GM18907 (cell line): ENCODE measurements at regions not wholly inside any gene's neighbourhood (a gene's known extent, or its start where the extent isn't known, plus 50 kb on each side); places are given as distances from the start of the nearest gene placed in this dataset.
"Not testable (repeated sequence)": the region's sequence is repeated elsewhere in the genome, so short reads cannot be mapped to it uniquely, and the experiment has no call there.

ENCODE experiments used
- ATAC-seq: cut with Tn5 transposase; IDR thresholded peaks from one replicate; pipeline ENCODE4 v1.9.1; 2021; ENCODE audit warnings: mild to moderate bottlenecking, moderate library complexity; ENCODE audit not compliant: unreplicated experiment

- no peak for ATAC-seq
Measured at GRCh38 chr5:163108351-163108750, 329.0 kb upstream of the CCNG1 start.

- no peak for ATAC-seq
Measured at GRCh38 chr5:163115011-163115410, 322.4 kb upstream of the CCNG1 start.

GRCh38 chr5:163116618-163117017, 320.8 kb upstream of the CCNG1 start:
- not testable (repeated sequence) for ATAC-seq

GRCh38 chr5:163134061-163134460, 303.3 kb upstream of the CCNG1 start:
- no peak for ATAC-seq

GRCh38 chr5:163135849-163136248, 301.5 kb upstream of the CCNG1 start:
- ATAC-seq, result no peak

DNA sequence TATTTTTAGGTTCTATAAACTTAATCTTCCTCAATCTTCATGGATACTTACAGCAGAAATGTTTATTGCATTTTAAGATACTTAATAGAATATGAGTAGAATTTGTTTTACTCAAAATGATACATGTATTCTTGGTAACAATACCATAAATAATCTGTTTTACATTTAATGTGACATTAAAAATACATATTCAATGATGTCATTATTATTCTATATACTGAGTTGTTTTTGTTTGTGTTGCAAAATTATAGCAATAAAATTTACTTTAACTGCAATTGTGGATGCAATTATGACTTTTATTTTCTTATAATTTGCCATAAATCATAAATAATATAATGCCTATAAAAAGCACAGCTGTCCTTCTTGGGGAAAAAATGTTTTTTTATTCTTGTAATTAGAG, 275.9 kb upstream of the CCNG1 start:
- no peak for ATAC-seq

DNA sequence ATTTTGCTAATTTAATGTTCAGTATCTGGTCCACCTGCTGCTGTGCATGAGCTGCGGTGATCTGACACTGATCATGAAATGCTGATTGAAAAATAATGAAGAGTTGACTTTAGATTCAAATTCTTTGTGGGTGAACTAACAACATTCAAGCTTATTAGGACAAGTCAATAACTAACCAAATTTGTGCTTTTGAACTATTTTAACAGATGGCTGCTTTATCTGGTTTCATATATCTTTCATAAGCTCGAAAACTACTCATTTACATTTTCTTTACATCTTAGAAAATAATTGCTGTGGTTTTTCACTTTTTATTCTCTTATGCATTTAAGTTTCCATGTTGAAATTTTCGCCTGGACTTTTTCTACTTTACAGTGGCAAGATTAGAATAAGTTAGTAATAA, 274.8 kb upstream of the CCNG1 start:
- ATAC-seq, result no peak

GRCh38 chr5:163163858-163164257, 273.5 kb upstream of the CCNG1 start:
- no peak for ATAC-seq

DNA sequence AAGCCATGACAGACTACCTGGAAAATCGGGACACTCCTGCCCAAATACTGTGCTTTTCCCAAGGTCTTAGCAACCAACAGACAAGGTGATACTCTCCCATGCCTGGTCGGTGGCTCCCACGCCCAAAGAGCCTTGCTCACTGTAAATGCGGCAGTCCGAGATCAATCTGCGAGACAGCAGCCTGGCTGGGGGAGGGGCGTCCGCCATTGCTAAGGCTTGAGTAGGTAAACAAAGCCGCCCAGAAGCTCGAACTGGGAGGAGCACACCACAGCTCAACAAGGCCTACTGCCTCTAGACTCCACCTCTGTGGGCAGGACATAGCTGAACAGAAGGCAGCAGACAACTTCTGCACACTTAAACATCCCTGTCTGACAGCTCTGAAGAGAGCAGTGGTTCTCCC, 272.1 kb upstream of the CCNG1 start:
- ATAC-seq, result no peak

GRCh38 chr5:163170161-163170560, 267.2 kb upstream of the CCNG1 start:
- not testable (repeated sequence) for ATAC-seq

GRCh38 chr5:163172540-163173338, 264.7 kb upstream of the CCNG1 start:
- ATAC-seq, result no peak

- ATAC-seq, result no peak
Measured at GRCh38 chr5:163177971-163178370, 259.4 kb upstream of the CCNG1 start.

DNA sequence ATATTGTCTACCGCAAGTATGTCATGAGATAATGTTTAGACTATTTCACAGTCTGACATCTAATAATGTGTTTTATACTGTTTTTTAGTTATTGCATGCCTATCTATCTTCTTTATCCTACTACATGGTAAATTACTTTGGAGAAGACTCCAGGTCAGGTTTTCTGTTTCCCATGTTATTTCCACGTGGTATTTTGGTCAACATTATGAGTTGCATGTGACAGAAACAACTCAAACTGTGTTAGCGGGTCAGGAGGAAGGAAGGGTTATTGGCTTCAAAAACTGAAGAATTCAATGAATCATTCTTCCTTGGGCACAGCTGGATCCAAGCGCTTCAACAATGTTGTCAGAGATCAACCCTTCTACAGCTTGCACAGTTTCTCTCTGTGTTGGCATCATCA, 252.1 kb upstream of the CCNG1 start:
- no peak for ATAC-seq

- no peak for ATAC-seq
Measured at GRCh38 chr5:163189023-163189553, 248.3 kb upstream of the CCNG1 start.

GRCh38 chr5:163190283-163190682, 247.1 kb upstream of the CCNG1 start:
- peak; percentile 68 for ATAC-seq

DNA sequence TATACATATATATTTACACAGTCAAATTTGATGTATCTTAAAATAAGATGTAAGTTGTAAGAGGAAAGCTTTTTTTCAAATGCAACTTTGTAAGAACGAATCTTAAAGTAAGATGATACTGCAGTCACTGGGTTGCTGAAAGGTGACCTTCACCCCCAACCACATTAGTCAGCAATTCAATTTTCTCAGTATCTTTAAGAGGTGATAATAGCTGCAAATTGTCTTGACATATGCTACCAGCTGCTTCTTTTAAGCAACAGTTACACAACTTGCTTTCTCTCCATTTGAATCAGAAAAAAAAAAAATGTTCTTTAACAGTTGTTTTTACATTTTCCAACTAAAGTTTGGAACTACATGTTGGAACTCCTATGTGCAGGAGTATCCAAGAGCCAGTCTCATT, 246.6 kb upstream of the CCNG1 start:
- no peak for ATAC-seq

DNA sequence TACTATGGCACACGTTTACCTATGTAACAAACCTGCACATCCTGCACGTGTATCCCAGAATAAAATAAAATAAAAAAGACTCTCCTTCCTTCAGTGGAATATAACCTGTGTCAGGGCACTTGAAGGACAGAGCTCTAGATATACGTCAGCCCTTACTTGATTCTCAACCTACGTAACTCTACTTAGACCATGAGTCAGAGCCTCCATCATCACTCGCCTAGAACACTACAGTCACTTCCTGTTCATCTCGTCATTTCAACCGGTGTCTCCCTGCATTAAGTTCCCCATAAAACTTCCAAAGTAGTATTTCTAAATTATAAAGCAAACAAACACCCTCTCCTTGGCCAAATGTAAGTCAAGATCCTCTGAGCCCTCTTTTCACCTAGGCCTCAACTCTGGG, 243.5 kb upstream of the CCNG1 start:
- no peak for ATAC-seq

DNA sequence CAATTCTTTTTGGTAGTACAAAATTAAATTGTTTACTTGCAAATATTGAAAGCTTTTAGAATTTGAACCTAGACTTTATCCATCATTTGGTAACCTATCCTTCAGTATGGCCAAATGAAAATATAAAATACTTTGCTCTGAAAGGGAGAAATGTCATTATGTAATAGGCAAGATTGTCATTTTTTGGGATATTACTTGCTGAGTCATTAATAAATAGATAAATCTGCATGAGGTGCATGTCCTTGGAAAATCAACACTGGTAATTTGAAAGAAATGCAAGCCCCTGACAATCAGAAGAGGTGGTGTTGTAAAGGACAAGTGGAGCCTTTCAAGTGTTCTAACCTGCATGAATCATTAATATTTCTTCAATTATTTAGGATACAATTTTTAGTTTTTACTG, 231.8 kb upstream of the CCNG1 start:
- no peak for ATAC-seq

GRCh38 chr5:163221581-163221980, 215.8 kb upstream of the CCNG1 start:
- ATAC-seq, result no peak

DNA sequence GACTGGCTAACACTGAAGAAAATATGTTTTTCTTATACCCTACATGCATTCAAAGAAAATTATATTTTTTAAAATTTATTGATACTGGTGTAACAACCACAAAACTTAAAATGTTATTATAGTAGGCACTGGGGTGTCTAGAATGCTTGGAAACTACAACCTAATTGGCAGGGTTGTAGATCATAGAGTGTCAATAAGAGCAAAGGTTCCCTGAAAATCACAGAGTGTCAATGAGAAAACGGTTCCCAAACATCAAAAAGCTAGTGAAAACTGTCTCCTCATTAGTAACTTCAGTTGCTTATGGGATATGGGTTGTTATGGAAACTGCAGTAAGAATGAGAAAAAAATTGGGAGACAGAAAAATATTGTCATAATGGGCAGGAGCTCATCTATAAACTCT, 214.4 kb upstream of the CCNG1 start:
- no peak for ATAC-seq

DNA sequence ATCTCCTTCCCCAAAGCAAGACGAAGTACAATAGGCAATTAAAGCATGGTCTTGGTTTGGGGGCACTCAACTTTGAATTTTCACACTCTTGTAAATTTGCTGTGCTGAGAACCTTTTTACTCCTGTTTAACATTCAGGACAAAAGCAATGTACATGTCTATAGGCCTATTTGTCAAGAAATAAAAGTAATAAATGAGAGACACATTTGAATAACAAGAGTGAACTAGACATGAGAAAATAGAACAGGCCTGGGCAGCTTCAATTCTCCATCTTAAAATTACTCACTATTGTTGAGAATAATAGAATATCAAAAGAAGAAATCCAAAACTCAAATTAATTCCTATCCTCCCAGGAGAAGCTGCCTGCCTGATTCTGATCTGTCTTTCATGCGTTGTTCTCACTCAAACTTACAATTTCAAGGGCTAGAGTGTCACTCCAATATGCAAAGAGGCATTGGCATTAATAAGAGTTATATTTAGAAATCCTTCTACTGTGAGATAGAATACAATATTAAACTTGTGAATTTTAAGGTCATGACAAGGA, 192.9 kb upstream of the CCNG1 start:
- ATAC-seq, result no peak

GRCh38 chr5:163245584-163245983, 191.8 kb upstream of the CCNG1 start:
- ATAC-seq, result no peak

- ATAC-seq, result no peak
Measured at GRCh38 chr5:163248333-163248732, 189.1 kb upstream of the CCNG1 start.
